ENCODE measurements at regions not wholly inside any gene's neighbourhood (a gene's known extent, or its start where the extent isn't known, plus 50 kb on each side); places are given as distances from the start of the nearest gene placed in this dataset.

- no peak for TF ChIP-seq POLR2A (IDR thresholded peaks at IDR 0.05; ENCODE audit: low read length)
- no peak for TF ChIP-seq GATA1 (IDR thresholded peaks at IDR 0.05; ENCODE audit: low read depth, low read length)
Measured at GRCh38 chr1:36636206-36636605, 153.5 kb upstream of the CSF3R start.

Measured in erythroblast (primary cell).